ENCODE measurements at regions not wholly inside any gene's neighbourhood (a gene's known extent, or its start where the extent isn't known, plus 50 kb on each side); places are given as distances from the start of the nearest gene placed in this dataset.

- Mint-ChIP-seq H3K27me3 (peaks cover 10% of the 10 kb centered on the region), H3K9me3 (no peaks in the 10 kb centered on the region), H3K27ac (no peak overlapping the region), H3K4me3 (no peak overlapping the region), H3K4me1 (no peaks in the 10 kb centered on the region), H3K36me3 (ENCODE audit: low read depth) (no peaks in the 10 kb centered on the region)
- ATAC-seq (ENCODE audit: low read depth) (no peak), DNase-seq (no peak)
- ChIA-PET CTCF (no interaction called here), POLR2A (no interaction called here)
- intact Hi-C loops (cut with micrococcal nuclease): no loop called here
- no peak for TF ChIP-seq CTCF (IDR thresholded peaks at IDR 0.05)
Measured at GRCh38 chr16:54993106-54993895, 62.6 kb downstream of the IRX5 start.

GRCh38 chr16:54996186-54996585 lies 65.5 kb downstream of the IRX5 start:
- no peak for DNase-seq
- Mint-ChIP-seq H3K27me3 (peaks cover 9% of the 10 kb centered on the region), H3K4me1 (no peaks in the 10 kb centered on the region), H3K27ac (no peak overlapping the region), H3K36me3 (ENCODE audit: low read depth) (no peaks in the 10 kb centered on the region), H3K9me3 (no peaks in the 10 kb centered on the region), H3K4me3 (no peak overlapping the region)
- ChIA-PET CTCF (no interaction called here), POLR2A (no interaction called here)
- no peak for ATAC-seq (ENCODE audit: low read depth)
- intact Hi-C loops (cut with micrococcal nuclease): no loop called here
- TF ChIP-seq CTCF (IDR thresholded peaks at IDR 0.05): no peak

GRCh38 chr16:54998834-54999233 lies 68.2 kb downstream of the IRX5 start:
- Mint-ChIP-seq H3K27ac (no peak overlapping the region), H3K4me1 (no peaks in the 10 kb centered on the region), H3K36me3 (ENCODE audit: low read depth) (no peaks in the 10 kb centered on the region), H3K4me3 (no peak overlapping the region), H3K27me3 (peaks cover 9% of the 10 kb centered on the region), H3K9me3 (no peaks in the 10 kb centered on the region)
- intact Hi-C loops (cut with micrococcal nuclease): no loop called here
- DNase-seq (no peak), ATAC-seq (ENCODE audit: low read depth) (no peak)
- no peak for TF ChIP-seq CTCF (IDR thresholded peaks at IDR 0.05)
- POLR2A ChIA-PET: no interaction called here
- CTCF ChIA-PET: no interaction called here

- intact Hi-C loops (cut with micrococcal nuclease): no loop called here
- no peak overlapping the region for H3K27ac Mint-ChIP-seq
- ChIA-PET POLR2A (no interaction called here), CTCF (no interaction called here)
- TF ChIP-seq CTCF (IDR thresholded peaks at IDR 0.05): no peak
- no peak for DNase-seq
- no peak for ATAC-seq (ENCODE audit: low read depth)
- H3K4me3 Mint-ChIP-seq: no peak overlapping the region
- peaks cover 9% of the 10 kb centered on the region for H3K27me3 Mint-ChIP-seq
- no peaks in the 10 kb centered on the region for H3K36me3 Mint-ChIP-seq (ENCODE audit: low read depth)
- no peaks in the 10 kb centered on the region for H3K9me3 Mint-ChIP-seq
- no peaks in the 10 kb centered on the region for H3K4me1 Mint-ChIP-seq
Measured at GRCh38 chr16:54999481-54999880, 68.8 kb downstream of the IRX5 start.

GRCh38 chr16:55000595-55000994 lies 69.9 kb downstream of the IRX5 start:
- H3K27ac Mint-ChIP-seq: no peak overlapping the region
- peaks cover 9% of the 10 kb centered on the region for H3K27me3 Mint-ChIP-seq
- intact Hi-C loops (cut with micrococcal nuclease): no loop called here
- POLR2A ChIA-PET: no interaction called here
- no peaks in the 10 kb centered on the region for H3K36me3 Mint-ChIP-seq (ENCODE audit: low read depth)
- no peak for DNase-seq
- TF ChIP-seq CTCF (IDR thresholded peaks at IDR 0.05): no peak
- CTCF ChIA-PET: no interaction called here
- no peaks in the 10 kb centered on the region for H3K9me3 Mint-ChIP-seq
- no peaks in the 10 kb centered on the region for H3K4me1 Mint-ChIP-seq
- H3K4me3 Mint-ChIP-seq: no peak overlapping the region
- no peak for ATAC-seq (ENCODE audit: low read depth)
